NCI-H1092 (cell line): ENCODE measurements at regions not wholly inside any gene's neighbourhood (a gene's known extent, or its start where the extent isn't known, plus 50 kb on each side); places are given as distances from the start of the nearest gene placed in this dataset.
"Not testable (repeated sequence)": the region's sequence is repeated elsewhere in the genome, so short reads cannot be mapped to it uniquely, and the experiment has no call there.

Source experiments
- DNase-seq: peaks from one replicate; lab custom pipeline; 2025; lab: John Stamatoyannopoulos, UW

GRCh38 chr3:83251490-83251889 lies 1490.0 kb upstream of the GBE1 start:
- no peak for DNase-seq

DNA sequence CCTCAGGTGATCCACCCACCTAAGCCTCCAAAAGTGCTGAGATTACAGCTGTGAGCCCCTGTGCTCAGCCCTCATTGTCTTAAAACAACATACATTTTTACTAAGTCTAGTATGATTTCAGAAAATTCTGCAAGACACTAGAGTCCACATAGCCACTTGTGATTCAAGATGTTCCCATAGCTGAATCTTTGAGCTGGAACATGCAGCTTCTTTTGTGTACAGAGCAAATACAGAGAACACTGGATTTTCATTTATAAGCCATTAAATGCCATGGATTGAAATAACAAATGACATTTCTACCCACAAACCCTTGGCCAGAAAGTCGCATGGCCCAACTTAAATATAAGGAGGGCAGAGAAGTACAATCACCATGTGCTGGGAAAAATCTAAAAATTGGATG lies 1489.2 kb upstream of the GBE1 start:
- no peak for DNase-seq

GRCh38 chr3:83248454-83248853 lies 1487.0 kb upstream of the GBE1 start:
- DNase-seq, result no peak

GRCh38 chr3:83235180-83235814 lies 1473.9 kb upstream of the GBE1 start:
- no peak for DNase-seq

- no peak for DNase-seq
These were observed 1472.3 kb upstream of the GBE1 start for GRCh38 chr3:83233715-83234114.

- DNase-seq, result no peak
These were observed 1469.4 kb upstream of the GBE1 start for GRCh38 chr3:83230841-83231240.

- DNase-seq, result no peak
These were observed 1468.9 kb upstream of the GBE1 start for GRCh38 chr3:83230376-83230775.

- no peak for DNase-seq
These were observed 1465.3 kb upstream of the GBE1 start for GRCh38 chr3:83226751-83227150.

DNA sequence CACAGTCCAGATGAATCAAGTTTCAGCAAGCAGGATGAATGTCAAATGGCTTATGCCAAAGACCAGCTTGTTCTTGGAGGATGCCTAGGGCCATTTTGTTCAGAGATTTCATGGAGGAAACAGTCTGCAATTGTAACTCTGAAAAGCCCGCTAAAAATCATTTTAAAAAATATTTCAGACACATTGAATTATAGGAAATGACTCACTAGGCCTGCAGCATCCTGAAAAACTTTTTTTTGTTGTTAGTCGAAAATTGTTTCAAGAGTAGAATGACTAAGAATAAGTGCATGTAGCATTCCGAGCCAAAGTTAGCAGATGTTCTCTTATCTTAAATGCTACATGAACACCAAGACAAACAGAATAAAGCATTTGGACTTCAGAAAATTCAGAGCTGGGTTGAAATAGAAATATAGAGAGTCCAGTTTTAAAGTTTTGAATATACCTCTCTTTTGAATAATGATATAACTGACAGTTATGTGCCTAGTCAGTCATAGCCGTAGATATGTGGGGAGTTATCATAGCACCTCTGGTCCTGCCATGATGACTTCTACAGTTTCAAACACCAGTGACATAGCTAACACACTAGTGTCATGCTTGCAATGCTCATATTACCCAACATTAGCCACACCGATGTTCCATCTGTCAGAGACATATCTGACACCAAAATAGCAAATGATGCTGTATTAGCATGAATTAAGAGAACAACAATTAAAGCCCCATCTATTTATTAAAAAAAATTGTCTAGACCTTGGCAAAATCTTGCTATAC lies 1462.8 kb upstream of the GBE1 start:
- DNase-seq, result no peak

DNA sequence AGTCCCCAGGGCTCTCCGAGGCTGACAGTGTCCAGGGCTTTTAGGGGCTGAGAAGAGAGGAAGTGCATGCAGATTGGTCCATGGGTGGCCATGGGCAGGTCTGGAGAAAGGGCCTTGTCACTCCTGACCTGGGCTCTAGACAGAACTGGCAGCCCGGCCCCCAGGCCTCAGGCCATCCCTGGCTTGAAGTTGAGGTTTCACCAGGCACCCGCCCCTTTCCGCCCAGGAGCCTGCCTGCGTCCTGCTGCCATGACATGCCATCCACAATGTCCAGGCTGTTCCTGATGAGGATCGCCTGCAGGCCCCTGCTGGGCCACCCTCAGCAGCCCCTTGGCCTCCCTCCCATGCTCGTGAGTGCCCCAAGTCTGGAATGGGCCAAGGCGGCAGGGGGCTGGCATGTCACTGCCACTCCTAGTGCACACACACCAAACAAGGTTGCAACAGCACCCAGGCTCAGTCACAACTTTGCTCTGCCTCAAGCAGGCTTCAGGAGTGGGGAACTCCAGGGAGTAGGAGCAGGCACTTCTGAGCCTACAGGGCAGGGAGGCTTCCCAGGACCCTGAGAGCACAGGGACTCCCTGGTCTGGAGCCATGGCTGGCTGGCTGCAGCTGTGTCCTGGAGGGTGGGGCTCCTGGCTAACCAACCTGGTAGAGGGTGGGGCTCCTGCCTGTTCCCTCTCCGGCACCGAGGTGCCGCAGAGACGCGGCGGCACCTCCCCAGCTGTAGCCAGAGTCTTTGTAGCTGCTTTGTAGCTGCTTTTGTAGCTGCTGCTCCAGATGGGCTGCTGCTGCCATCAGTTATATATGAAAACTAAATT lies 1457.1 kb upstream of the GBE1 start:
- no peak for DNase-seq

GRCh38 chr3:83217595-83218118 lies 1456.2 kb upstream of the GBE1 start:
- not testable (repeated sequence) for DNase-seq

- DNase-seq, result no peak
These were observed 1455.6 kb upstream of the GBE1 start for GRCh38 chr3:83216919-83217594.

DNA sequence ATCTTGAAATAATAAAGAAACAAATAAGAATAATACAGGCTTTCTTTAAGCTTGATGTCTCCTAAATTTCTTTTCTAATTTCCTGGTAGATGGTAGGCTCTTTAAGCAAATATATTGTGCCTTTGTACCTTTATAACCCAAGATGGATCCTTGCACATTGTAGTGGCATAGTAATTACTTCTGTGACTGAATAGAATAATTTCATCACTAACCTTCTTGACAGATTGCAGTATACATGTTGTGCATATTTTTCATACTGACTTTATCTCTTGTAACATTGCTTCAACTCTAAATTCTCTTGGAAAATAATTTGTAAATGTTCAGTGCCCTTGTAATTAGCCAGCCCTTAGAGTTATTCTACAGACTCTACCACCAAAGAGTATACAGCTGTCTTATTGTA lies 1433.8 kb upstream of the GBE1 start:
- no peak for DNase-seq

GRCh38 chr3:83193526-83193925 lies 1432.1 kb upstream of the GBE1 start:
- DNase-seq, result no peak

DNA sequence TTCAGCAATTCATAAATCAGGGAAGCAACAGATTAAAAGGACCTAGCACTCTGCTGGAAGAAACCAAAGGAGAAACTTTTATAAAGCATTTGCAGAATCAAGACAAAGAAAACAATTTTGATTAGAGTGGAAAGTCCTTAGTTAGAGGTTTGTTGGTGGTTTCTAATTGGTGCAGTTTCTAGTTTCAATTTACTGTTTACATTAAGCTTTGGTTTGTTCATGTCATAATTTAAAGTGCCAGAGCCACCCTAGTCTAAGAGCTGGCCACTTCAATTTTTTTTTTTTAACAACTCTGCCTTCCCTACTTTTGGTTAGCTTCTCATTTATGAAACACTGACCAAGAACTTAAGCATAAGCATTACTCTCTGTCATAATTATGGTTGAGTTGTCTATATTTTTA lies 1428.2 kb upstream of the GBE1 start:
- DNase-seq, result no peak

DNA sequence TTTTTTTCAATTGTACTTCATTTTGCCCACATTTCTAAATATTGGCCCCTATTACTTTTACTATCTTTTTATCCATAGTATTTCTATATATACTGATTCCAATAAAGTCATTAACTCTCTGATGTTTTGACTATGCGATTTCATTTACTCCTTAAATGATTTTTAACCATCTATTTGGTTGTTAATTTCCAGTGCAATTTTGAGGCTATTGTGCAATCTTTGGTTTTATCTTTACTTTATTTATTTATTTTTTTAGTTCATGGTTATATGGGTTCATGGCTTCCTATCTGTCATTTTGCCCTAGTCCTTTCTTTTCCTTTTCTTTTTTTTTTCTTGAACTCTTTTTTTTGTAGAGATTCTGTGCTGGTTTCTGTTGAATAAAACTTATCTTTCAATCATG lies 1408.0 kb upstream of the GBE1 start:
- no peak for DNase-seq

DNA sequence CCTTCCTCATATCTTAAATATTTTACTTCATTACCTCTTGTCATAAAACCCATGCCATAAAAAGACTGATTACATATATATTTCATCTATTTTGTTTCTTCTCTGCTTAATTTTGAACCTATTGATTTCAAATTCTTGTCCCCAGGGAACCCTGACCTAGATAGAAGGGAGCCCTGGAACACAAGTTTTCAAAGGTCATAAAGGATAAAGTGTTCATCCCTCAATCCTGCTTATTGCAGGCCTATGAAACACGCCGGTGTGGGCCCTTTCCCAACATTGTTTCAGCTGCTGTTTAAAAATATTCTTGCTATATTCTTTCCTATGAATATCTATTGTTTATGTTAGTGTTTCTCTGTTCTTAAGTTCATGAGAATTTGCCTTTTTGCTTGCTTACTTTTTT lies 1389.5 kb upstream of the GBE1 start:
- no peak for DNase-seq

- no peak for DNase-seq
These were observed 1379.5 kb upstream of the GBE1 start for GRCh38 chr3:83140983-83141382.

- no peak for DNase-seq
These were observed 1369.8 kb upstream of the GBE1 start for GRCh38 chr3:83131236-83131635.

GRCh38 chr3:83122774-83123350 lies 1361.4 kb upstream of the GBE1 start:
- no peak for DNase-seq

- DNase-seq, result no peak
These were observed 1331.8 kb upstream of the GBE1 start for GRCh38 chr3:83093222-83093572.
